ENCODE measurements at regions not wholly inside any gene's neighbourhood (a gene's known extent, or its start where the extent isn't known, plus 50 kb on each side); places are given as distances from the start of the nearest gene placed in this dataset.

DNA sequence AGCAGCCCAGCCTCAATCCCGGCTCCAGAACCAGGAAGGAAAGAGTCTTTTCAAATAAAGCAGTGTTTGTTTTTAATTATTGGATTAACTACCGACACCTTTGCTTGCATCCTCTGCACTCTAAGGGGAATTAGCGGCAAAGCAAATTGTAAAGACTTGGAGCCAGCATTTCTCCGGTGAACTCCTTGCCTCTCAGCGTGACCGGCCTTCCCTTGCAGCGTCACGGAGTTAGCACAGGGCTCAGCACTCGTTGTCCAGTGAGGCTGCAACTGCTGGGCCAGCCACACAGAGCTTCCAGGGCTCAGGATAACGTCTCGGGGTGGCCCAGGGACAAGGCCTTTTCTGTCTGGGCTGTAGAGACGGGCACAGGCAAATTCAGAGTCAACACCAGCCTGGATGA is 180.6 kb downstream of the OLFM1 start:
- TF ChIP-seq SMC3 (IDR thresholded peaks at IDR 0.05) = no peak
- TF ChIP-seq ESRRA (IDR thresholded peaks at IDR 0.05; ENCODE audit: borderline replicate concordance, low read length) = no peak

Data from A549 (cell line).